KMS-11 (cell line): ENCODE measurements at regions not wholly inside any gene's neighbourhood (a gene's known extent, or its start where the extent isn't known, plus 50 kb on each side); places are given as distances from the start of the nearest gene placed in this dataset.

Experiments
- H2AFZ ChIP-seq: fragments of 200-600 bp; sonication (generic); 2 replicates; pipeline ENCODE4 v1.6.1; 2016; ENCODE audit warnings: antibody characterized with exemption, mixed run types, low read depth
- H3K27ac ChIP-seq: fragments of 200-600 bp; sonication (generic); 2 replicates; pipeline ENCODE4 v1.6.1; 2016; ENCODE audit warnings: mild to moderate bottlenecking, mixed run types
- H3K27me3 ChIP-seq: fragments of 200-600 bp; sonication (generic); 2 replicates; pipeline ENCODE4 v1.6.1; 2017; ENCODE audit warnings: mild to moderate bottlenecking, low read depth, mixed run types, moderate library complexity; ENCODE audit not compliant: insufficient read depth
- H3K36me3 ChIP-seq: fragments of 200-600 bp; sonication (generic); 2 replicates; pipeline ENCODE4 v1.6.1; 2017; ENCODE audit warnings: mild to moderate bottlenecking, mixed run types; ENCODE audit not compliant: insufficient read depth
- H3K4me1 ChIP-seq: fragments of 200-600 bp; sonication (generic); 2 replicates; pipeline ENCODE4 v1.6.1; 2016; ENCODE audit warnings: mild to moderate bottlenecking, low read depth, mixed run types; ENCODE audit not compliant: poor library complexity, severe bottlenecking
- H3K4me2 ChIP-seq: fragments of 200-600 bp; sonication (generic); 2 replicates; pipeline ENCODE4 v1.7.0; 2016; ENCODE audit warnings: mild to moderate bottlenecking, mixed run types
- H3K4me3 ChIP-seq: fragments of 200-600 bp; sonication (generic); IDR thresholded peaks from 2 replicates; pipeline ENCODE4 v1.6.1; 2017; ENCODE audit warnings: low read depth, low read length, mixed read lengths; ENCODE audit not compliant: insufficient read depth
- H3K79me2 ChIP-seq: fragments of 200-600 bp; sonication (generic); 2 replicates; pipeline ENCODE4 v1.6.1; 2016; ENCODE audit warnings: low read depth, mixed run types; ENCODE audit not compliant: insufficient read depth
- H3K9ac ChIP-seq: fragments of 200-600 bp; sonication (generic); 2 replicates; pipeline ENCODE4 v1.6.1; 2016; ENCODE audit warnings: mild to moderate bottlenecking, mixed run types
- H4K20me1 ChIP-seq: fragments of 200-600 bp; sonication (generic); 2 replicates; pipeline ENCODE4 v1.6.1; 2016; ENCODE audit warnings: mild to moderate bottlenecking, mixed run types; ENCODE audit not compliant: insufficient read depth
- TF ChIP-seq, protein P1 (sequence below): fragments of 200-600 bp; sonication (generic); conservative IDR thresholded peaks from 2 replicates; pipeline ENCODE4 v1.6.1; 2017; ENCODE audit warnings: low read depth, mild to moderate bottlenecking, antibody characterized with exemption, low read length, moderate library complexity, mixed read lengths

- Histone ChIP-seq H3K4me3 (no peak overlapping the region), H3K4me2 (no peak overlapping the region), H3K27ac (no peak overlapping the region), H4K20me1 (no peaks in the 10 kb centered on the region), H3K9ac (no peak overlapping the region), H3K4me1 (no peaks in the 10 kb centered on the region), H3K79me2 (no peaks in the 10 kb centered on the region), H3K27me3 (no peaks in the 10 kb centered on the region), H2AFZ (no peak overlapping the region), H3K36me3 (no peaks in the 10 kb centered on the region)
- TF ChIP-seq, protein P1, sequence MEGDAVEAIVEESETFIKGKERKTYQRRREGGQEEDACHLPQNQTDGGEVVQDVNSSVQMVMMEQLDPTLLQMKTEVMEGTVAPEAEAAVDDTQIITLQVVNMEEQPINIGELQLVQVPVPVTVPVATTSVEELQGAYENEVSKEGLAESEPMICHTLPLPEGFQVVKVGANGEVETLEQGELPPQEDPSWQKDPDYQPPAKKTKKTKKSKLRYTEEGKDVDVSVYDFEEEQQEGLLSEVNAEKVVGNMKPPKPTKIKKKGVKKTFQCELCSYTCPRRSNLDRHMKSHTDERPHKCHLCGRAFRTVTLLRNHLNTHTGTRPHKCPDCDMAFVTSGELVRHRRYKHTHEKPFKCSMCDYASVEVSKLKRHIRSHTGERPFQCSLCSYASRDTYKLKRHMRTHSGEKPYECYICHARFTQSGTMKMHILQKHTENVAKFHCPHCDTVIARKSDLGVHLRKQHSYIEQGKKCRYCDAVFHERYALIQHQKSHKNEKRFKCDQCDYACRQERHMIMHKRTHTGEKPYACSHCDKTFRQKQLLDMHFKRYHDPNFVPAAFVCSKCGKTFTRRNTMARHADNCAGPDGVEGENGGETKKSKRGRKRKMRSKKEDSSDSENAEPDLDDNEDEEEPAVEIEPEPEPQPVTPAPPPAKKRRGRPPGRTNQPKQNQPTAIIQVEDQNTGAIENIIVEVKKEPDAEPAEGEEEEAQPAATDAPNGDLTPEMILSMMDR, result no peak
These were observed 60.3 kb downstream of the CHRD start for GRCh38 chr3:184440151-184440550.

DNA sequence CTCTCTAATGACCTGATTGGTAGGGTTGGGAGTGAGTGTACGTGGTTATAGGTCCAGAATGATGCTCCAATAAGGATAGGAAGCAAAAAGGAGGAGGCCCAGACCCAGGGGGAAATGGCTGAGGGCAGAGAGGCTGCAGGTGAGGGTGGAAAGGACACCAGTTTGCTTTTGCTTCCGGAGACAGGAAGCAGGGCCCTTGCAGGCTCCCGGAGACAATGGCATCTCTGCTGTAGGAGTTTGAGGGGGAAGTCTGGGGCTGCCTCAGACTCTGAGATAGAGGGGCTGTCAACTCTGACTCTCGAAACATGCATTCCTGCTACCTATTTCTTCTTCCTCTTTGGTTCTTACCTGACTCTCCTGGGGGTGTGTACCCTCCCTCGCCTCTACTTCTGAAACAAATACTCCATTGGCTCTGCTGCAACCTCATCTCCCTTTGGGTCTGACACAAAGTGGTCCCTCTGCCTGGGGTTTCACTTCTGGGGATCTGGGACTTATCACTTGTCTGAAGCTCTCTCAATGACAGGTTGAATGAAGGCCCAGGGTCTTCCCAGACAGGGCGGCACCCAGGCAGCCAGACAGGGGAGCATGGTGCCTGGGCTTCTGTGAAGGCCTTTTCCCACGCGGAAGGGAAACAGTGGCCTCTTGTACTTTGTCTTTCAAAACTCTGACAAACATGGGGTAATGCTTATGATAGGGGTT lies 61.5 kb downstream of the CHRD start:
- no peak overlapping the region for H3K27ac ChIP-seq
- H3K36me3 ChIP-seq, result no peaks in the 10 kb centered on the region
- TF ChIP-seq, protein P1, result no peak
- H4K20me1 ChIP-seq, result no peaks in the 10 kb centered on the region
- H2AFZ ChIP-seq, result no peak overlapping the region
- no peaks in the 10 kb centered on the region for H3K79me2 ChIP-seq
- H3K4me1 ChIP-seq, result no peaks in the 10 kb centered on the region
- no peak overlapping the region for H3K4me3 ChIP-seq
- H3K4me2 ChIP-seq, result no peak overlapping the region
- no peaks in the 10 kb centered on the region for H3K27me3 ChIP-seq
- H3K9ac ChIP-seq, result no peak overlapping the region

GRCh38 chr3:184443364-184443763 lies 63.5 kb downstream of the CHRD start:
- H4K20me1 ChIP-seq, result no peaks in the 10 kb centered on the region
- no peaks in the 10 kb centered on the region for H3K36me3 ChIP-seq
- TF ChIP-seq, protein P1, result no peak
- H3K4me1 ChIP-seq, result no peaks in the 10 kb centered on the region
- no peak overlapping the region for H3K27ac ChIP-seq
- H2AFZ ChIP-seq, result no peak overlapping the region
- no peaks in the 10 kb centered on the region for H3K79me2 ChIP-seq
- H3K4me2 ChIP-seq, result no peak overlapping the region
- H3K27me3 ChIP-seq, result no peaks in the 10 kb centered on the region
- H3K9ac ChIP-seq, result no peak overlapping the region
- H3K4me3 ChIP-seq, result no peak overlapping the region

- Histone ChIP-seq H3K4me3 (no peak overlapping the region), H3K9ac (no peak overlapping the region), H3K36me3 (no peaks in the 10 kb centered on the region), H2AFZ (no peak overlapping the region), H3K4me2 (no peak overlapping the region), H3K27me3 (no peaks in the 10 kb centered on the region), H3K27ac (no peak overlapping the region), H3K79me2 (no peaks in the 10 kb centered on the region), H4K20me1 (no peaks in the 10 kb centered on the region), H3K4me1 (no peaks in the 10 kb centered on the region)
- TF ChIP-seq, protein P1, result no peak
These were observed 64.0 kb downstream of the CHRD start for GRCh38 chr3:184443831-184444230.
